Right lobe of liver (tissue), 4 donors: ENCODE measurements at regions not wholly inside any gene's neighbourhood (a gene's known extent, or its start where the extent isn't known, plus 50 kb on each side); places are given as distances from the start of the nearest gene placed in this dataset.

Experiments
- CTCF ChIP-seq, 4 donors: fragments of 200-600 bp in 3 of 4; fragments of 450-650 bp in 1 of 4; IDR thresholded peaks; one replicate each; pipeline versions ENCODE4 v1.5.1 to v1.8.0; 2016 to 2022; ENCODE audit warnings: antibody characterized with exemption in 4 of 4, mild to moderate bottlenecking in 2 of 4
- POLR2A ChIP-seq: fragments of 450-650 bp; IDR thresholded peaks from one replicate; pipeline ENCODE4 v1.6.1; 2017; ENCODE audit warnings: antibody characterized with exemption, mild to moderate bottlenecking
- donor health status: DM: no; HTN: no; CAD: no.
- donor health status: DM: no; HTN: no; CAD: no.
- donor health status: DM: no; HTN: yes; CAD: no.

- no peak for TF ChIP-seq CTCF (IDR thresholded peaks at IDR 0.05)
- TF ChIP-seq POLR2A, result no peak
Observed at GRCh38 chr2:58965602-58966001, 724.5 kb upstream of the FANCL start.
